ENCODE measurements at regions not wholly inside any gene's neighbourhood (a gene's known extent, or its start where the extent isn't known, plus 50 kb on each side); places are given as distances from the start of the nearest gene placed in this dataset.

DNA sequence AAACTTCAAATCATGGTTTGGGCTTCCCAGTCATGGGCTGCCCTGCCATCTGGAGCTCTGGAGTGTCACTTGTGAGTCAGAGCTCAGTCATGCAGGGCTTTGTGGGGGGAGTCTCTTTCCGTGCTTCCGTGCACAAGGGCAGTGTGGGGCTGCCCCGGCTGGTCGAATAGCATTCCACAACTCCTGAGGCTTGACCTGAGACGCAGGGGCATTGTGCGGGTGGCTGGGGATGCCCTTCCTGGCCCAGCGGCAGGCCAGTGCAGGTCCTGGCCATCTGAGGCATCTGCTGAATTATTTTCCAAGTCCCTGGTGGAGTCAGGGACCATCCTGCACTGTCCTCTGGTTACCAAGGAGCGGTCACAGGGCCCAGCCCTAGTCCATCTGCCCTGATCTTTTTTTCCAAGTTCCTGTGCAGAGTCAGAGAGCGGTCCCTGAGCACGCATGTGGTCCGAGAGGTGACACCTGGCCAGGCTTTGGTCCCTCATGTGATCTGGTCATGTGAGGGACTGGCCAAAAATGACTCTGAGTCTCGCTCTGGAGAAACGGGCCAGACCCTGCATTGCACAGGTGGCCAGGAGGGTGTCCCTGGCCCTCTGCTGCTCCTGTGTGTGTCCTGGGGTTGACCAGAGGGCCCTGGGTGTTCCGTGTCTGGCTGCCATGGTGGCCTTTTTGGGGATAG is 167.0 kb upstream of the ALG10B start:
- dilution Hi-C loops (cut with HindIII; ENCODE audit: low sequenced_read_pairs, unreplicated experiment) = no loop called here
- no peak overlapping the region for H3K27ac ChIP-seq (ENCODE audit: insufficient read depth, low read length)
- no peak overlapping the region for H4K8ac ChIP-seq (ENCODE audit: low read depth in 2 of 2, low read length in 2 of 2)
- H2AK9ac ChIP-seq (replicated peaks; ENCODE audit: low read depth, low read length, poor library complexity) = no peak overlapping the region
- intact Hi-C loops (cut with micrococcal nuclease) = no loop called here
- ChIA-PET CTCF (no interaction called here), POLR2A (ENCODE audit: unreplicated experiment) (no interaction called here)
- H3K4me3 ChIP-seq (ENCODE audit: insufficient read depth, low read depth, low read length) = no peak overlapping the region
- no peak overlapping the region for H4K5ac ChIP-seq (ENCODE audit: low read depth, low read length)
- no peak overlapping the region for H2BK120ac ChIP-seq (ENCODE audit: low read depth, low read length)
- in situ Hi-C loops (cut with MboI; ENCODE audit: low sequenced_read_pairs) = no loop called here
- H3K56ac ChIP-seq (ENCODE audit: extremely low read depth, insufficient read depth, low read length) = no peak overlapping the region
- H4K91ac ChIP-seq (ENCODE audit: insufficient read depth, low read depth, low read length) = no peak overlapping the region
- TF ChIP-seq POLR2A (IDR thresholded peaks at IDR 0.05; ENCODE audit: low read depth, low read length) = no peak
- no peak for TF ChIP-seq MAZ (IDR thresholded peaks at IDR 0.05; ENCODE audit: borderline replicate concordance, low read depth, low read length)
- TF ChIP-seq, protein P1, sequence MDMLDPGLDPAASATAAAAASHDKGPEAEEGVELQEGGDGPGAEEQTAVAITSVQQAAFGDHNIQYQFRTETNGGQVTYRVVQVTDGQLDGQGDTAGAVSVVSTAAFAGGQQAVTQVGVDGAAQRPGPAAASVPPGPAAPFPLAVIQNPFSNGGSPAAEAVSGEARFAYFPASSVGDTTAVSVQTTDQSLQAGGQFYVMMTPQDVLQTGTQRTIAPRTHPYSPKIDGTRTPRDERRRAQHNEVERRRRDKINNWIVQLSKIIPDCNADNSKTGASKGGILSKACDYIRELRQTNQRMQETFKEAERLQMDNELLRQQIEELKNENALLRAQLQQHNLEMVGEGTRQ (IDR thresholded peaks at IDR 0.05; ENCODE audit: low read depth, low read length) = no peak
- TF ChIP-seq MAFK (IDR thresholded peaks at IDR 0.05; ENCODE audit: low read depth, low read length) = no peak
- no peak for TF ChIP-seq RAD21 (IDR thresholded peaks at IDR 0.05; ENCODE audit: low read length)
- no peak for TF ChIP-seq RFX5 (IDR thresholded peaks at IDR 0.05; ENCODE audit: low read depth, low read length)
- TF ChIP-seq BHLHE40 (IDR thresholded peaks at IDR 0.05; ENCODE audit: low read depth, low read length) = no peak
- TF ChIP-seq MXI1 (IDR thresholded peaks at IDR 0.05; ENCODE audit: borderline replicate concordance, low read depth, low read length) = no peak
- no peak for TF ChIP-seq FOS (IDR thresholded peaks at IDR 0.05; ENCODE audit: low read depth, low read length)
- TF ChIP-seq SMC3 (IDR thresholded peaks at IDR 0.05; ENCODE audit: low read depth, low read length) = no peak
- no peak for TF ChIP-seq NFE2L2 (IDR thresholded peaks at IDR 0.05; ENCODE audit: low read depth, low read length)
- no peak for TF ChIP-seq CEBPB (IDR thresholded peaks at IDR 0.05; ENCODE audit: low read depth, low read length)
- TF ChIP-seq RCOR1 (IDR thresholded peaks at IDR 0.05; ENCODE audit: insufficient replicate concordance, low read length) = no peak
- TF ChIP-seq, protein P2, sequence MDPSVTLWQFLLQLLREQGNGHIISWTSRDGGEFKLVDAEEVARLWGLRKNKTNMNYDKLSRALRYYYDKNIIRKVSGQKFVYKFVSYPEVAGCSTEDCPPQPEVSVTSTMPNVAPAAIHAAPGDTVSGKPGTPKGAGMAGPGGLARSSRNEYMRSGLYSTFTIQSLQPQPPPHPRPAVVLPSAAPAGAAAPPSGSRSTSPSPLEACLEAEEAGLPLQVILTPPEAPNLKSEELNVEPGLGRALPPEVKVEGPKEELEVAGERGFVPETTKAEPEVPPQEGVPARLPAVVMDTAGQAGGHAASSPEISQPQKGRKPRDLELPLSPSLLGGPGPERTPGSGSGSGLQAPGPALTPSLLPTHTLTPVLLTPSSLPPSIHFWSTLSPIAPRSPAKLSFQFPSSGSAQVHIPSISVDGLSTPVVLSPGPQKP (IDR thresholded peaks at IDR 0.05; ENCODE audit: borderline replicate concordance, low read depth, low read length) = no peak
- TF ChIP-seq CHD1 (IDR thresholded peaks at IDR 0.05; ENCODE audit: low read depth, low read length) = no peak
- TF ChIP-seq CTCF (conservative IDR thresholded peaks at IDR 0.05; ENCODE audit: low read depth, low read length) = no peak
- no peak overlapping the region for H3K18ac ChIP-seq (ENCODE audit: low read depth, low read length)
- H3K27me3 ChIP-seq (ENCODE audit: control insufficient read depth, insufficient read depth, low read length) = no peaks in the 10 kb centered on the region
- H3K9ac ChIP-seq (ENCODE audit: low read depth, low read length) = no peak overlapping the region
- no peak overlapping the region for H2BK15ac ChIP-seq (ENCODE audit: low read depth, low read length)
- ATAC-seq (ENCODE audit: low read depth) (no peak), DNase-seq (no peak)
- H3K79me1 ChIP-seq (ENCODE audit: low read depth in 1 of 2, low read length in 2 of 2) = no peaks in the 10 kb centered on the region
- H2BK5ac ChIP-seq (ENCODE audit: low read depth, low read length, poor library complexity, severe bottlenecking) = no peak overlapping the region
- H3K36me3 ChIP-seq (ENCODE audit: control insufficient read depth, insufficient read depth, low read length) = no peaks in the 10 kb centered on the region
- H3K4ac ChIP-seq (ENCODE audit: low read depth, low read length) = no peak overlapping the region
- H4K20me1 ChIP-seq (ENCODE audit: insufficient read depth, low read length) = no peaks in the 10 kb centered on the region
- 85% methylated on average over 10 of the region's 14 CpGs; no CpG with 5 or more reads in 1 of the 2 experiments for WGBS, 2 experiments (ENCODE audit: extremely low coverage in 2 of 2, insufficient read length in 1 of 2)
- H3K23ac ChIP-seq (ENCODE audit: low read depth, low read length) = no peak overlapping the region
- H3K4me1 ChIP-seq (ENCODE audit: control insufficient read depth, insufficient read depth, low read length) = no peaks in the 10 kb centered on the region
- H3K14ac ChIP-seq (replicated peaks; ENCODE audit: low read depth, low read length) = no peak overlapping the region
- H3K4me2 ChIP-seq (ENCODE audit: low read depth, low read length) = no peak overlapping the region
- no peak overlapping the region for H2AK5ac ChIP-seq (ENCODE audit: low read depth, low read length)
- H3K9me3 ChIP-seq (ENCODE audit: control insufficient read depth, insufficient read depth, low read length) = peaks cover 38% of the 10 kb centered on the region
- BruUV-seq (replicated peaks) = no TSS peak
- no peaks in the 10 kb centered on the region for H3K9me1 ChIP-seq (ENCODE audit: insufficient read depth, low read length)
- H2AFZ ChIP-seq (replicated peaks; ENCODE audit: low read length, poor library complexity) = no peak overlapping the region
- H2BK20ac ChIP-seq (ENCODE audit: low read depth, low read length) = no peak overlapping the region
